ENCODE measurements at regions not wholly inside any gene's neighbourhood (a gene's known extent, or its start where the extent isn't known, plus 50 kb on each side); places are given as distances from the start of the nearest gene placed in this dataset.

GRCh38 chr6:93917216-93917615 lies 497.9 kb upstream of the EPHA7 start:
- TF ChIP-seq ZBTB7A (IDR thresholded peaks at IDR 0.05; ENCODE audit: low read depth), result no peak
- no peak for TF ChIP-seq RAD21 (IDR thresholded peaks at IDR 0.05; ENCODE audit: low read depth)
- no peak for TF ChIP-seq CREB1 (IDR thresholded peaks at IDR 0.05; ENCODE audit: low read depth)
- no peak for TF ChIP-seq TCF12 (IDR thresholded peaks at IDR 0.05; ENCODE audit: low read depth)
- TF ChIP-seq REST (IDR thresholded peaks at IDR 0.05; ENCODE audit: low read depth), result no peak
- no peak for TF ChIP-seq EGR1 (IDR thresholded peaks at IDR 0.05)
- TF ChIP-seq YY1 (IDR thresholded peaks at IDR 0.05; ENCODE audit: low read depth), result no peak
- TF ChIP-seq TEAD4 (IDR thresholded peaks at IDR 0.05), result no peak
- TF ChIP-seq, protein P1, sequence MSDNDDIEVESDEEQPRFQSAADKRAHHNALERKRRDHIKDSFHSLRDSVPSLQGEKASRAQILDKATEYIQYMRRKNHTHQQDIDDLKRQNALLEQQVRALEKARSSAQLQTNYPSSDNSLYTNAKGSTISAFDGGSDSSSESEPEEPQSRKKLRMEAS (IDR thresholded peaks at IDR 0.05), result no peak
- TF ChIP-seq NFIC (IDR thresholded peaks at IDR 0.05), result no peak
- TF ChIP-seq, protein P2, sequence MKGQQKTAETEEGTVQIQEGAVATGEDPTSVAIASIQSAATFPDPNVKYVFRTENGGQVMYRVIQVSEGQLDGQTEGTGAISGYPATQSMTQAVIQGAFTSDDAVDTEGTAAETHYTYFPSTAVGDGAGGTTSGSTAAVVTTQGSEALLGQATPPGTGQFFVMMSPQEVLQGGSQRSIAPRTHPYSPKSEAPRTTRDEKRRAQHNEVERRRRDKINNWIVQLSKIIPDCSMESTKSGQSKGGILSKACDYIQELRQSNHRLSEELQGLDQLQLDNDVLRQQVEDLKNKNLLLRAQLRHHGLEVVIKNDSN (IDR thresholded peaks at IDR 0.05), result no peak
- no peak for TF ChIP-seq CEBPB (IDR thresholded peaks at IDR 0.05)
- TF ChIP-seq FOXM1 (IDR thresholded peaks at IDR 0.05; ENCODE audit: borderline replicate concordance, low read depth), result no peak
- no peak for TF ChIP-seq TAF1 (IDR thresholded peaks at IDR 0.05; ENCODE audit: low read depth)
- TF ChIP-seq EP300 (IDR thresholded peaks at IDR 0.05; ENCODE audit: borderline replicate concordance), result no peak

DNA sequence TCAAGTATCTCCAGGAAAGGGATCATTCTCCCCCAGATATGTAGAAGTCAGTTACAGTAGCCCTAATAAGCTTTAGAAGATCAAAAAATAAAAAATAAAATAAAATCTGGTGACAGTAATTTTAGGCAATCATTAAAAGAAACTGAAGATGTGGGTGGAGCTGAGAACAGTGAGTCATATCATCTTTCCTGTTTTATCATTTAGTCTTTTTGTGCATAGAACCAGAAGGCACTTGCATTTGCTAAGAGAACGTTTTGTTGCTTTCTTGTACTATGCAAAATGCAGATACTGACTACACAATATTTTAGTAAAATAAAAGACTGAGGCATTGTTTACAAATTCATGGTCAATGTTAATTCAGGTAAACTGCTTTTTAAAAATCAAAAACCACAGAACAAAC lies 497.4 kb upstream of the EPHA7 start:
- TF ChIP-seq NFIC (IDR thresholded peaks at IDR 0.05), result no peak

DNA sequence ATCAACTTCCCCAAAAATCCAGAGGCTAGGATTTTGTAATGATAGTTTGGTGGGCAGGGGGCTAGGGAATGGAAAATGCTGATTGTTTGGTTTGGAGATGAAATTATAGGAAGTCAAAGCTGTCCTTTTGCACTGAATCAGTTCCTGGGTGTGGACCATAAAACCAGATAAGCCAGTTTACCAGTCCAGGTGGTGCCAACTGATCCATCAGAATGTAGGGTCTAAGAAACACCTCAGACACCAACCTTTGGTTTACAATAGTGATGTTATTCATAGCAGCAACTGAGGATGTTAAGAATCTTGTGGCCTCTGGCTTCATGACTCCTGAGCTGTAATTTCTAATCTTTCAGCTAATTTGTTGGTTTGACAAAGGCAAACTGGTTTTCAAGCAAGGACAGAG lies 496.6 kb upstream of the EPHA7 start:
- TF ChIP-seq TCF12 (IDR thresholded peaks at IDR 0.05; ENCODE audit: low read depth) (no peak), REST (IDR thresholded peaks at IDR 0.05; ENCODE audit: low read depth) (no peak), CEBPB (IDR thresholded peaks at IDR 0.05) (no peak), NFIC (IDR thresholded peaks at IDR 0.05) (no peak), CREB1 (IDR thresholded peaks at IDR 0.05; ENCODE audit: low read depth) (no peak), TAF1 (IDR thresholded peaks at IDR 0.05; ENCODE audit: low read depth) (no peak), TEAD4 (IDR thresholded peaks at IDR 0.05) (no peak), FOXM1 (IDR thresholded peaks at IDR 0.05; ENCODE audit: borderline replicate concordance, low read depth) (no peak), YY1 (IDR thresholded peaks at IDR 0.05; ENCODE audit: low read depth) (no peak), EGR1 (IDR thresholded peaks at IDR 0.05) (no peak), RAD21 (IDR thresholded peaks at IDR 0.05; ENCODE audit: low read depth) (no peak), ZBTB7A (IDR thresholded peaks at IDR 0.05; ENCODE audit: low read depth) (no peak), EP300 (IDR thresholded peaks at IDR 0.05; ENCODE audit: borderline replicate concordance) (no peak)
- TF ChIP-seq, protein P1 (IDR thresholded peaks at IDR 0.05), result no peak
- TF ChIP-seq, protein P2 (IDR thresholded peaks at IDR 0.05), result no peak

DNA sequence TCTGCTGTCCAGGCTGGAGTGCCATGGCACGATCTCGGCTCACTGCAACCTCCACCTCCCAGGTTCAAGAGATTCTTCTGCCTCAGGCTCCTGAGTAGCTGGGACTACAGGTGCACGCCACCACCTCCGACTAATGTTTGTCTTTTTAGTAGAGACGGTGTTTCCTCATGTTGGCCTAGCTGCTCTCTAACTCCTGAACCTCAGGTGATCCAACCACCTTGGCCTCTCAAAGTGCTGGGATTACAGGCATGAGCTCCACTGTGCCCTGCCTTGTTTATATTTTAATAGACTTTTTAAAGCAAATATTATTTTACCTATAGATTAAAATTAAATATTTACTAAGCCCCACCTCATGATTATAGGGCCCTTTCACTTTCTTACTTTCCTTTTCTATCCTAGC lies 483.2 kb upstream of the EPHA7 start:
- TF ChIP-seq EGR1 (IDR thresholded peaks at IDR 0.05), result no peak
- TF ChIP-seq, protein P1 (IDR thresholded peaks at IDR 0.05), result no peak
- TF ChIP-seq ZBTB7A (IDR thresholded peaks at IDR 0.05; ENCODE audit: low read depth), result no peak
- no peak for TF ChIP-seq TCF12 (IDR thresholded peaks at IDR 0.05; ENCODE audit: low read depth)
- no peak for TF ChIP-seq NFIC (IDR thresholded peaks at IDR 0.05)
- no peak for TF ChIP-seq EP300 (IDR thresholded peaks at IDR 0.05; ENCODE audit: borderline replicate concordance)
- TF ChIP-seq FOXM1 (IDR thresholded peaks at IDR 0.05; ENCODE audit: borderline replicate concordance, low read depth), result no peak
- TF ChIP-seq RAD21 (IDR thresholded peaks at IDR 0.05; ENCODE audit: low read depth), result no peak
- TF ChIP-seq REST (IDR thresholded peaks at IDR 0.05; ENCODE audit: low read depth), result no peak
- TF ChIP-seq CEBPB (IDR thresholded peaks at IDR 0.05), result no peak
- TF ChIP-seq, protein P2 (IDR thresholded peaks at IDR 0.05), result no peak
- TF ChIP-seq TEAD4 (IDR thresholded peaks at IDR 0.05), result no peak
- no peak for TF ChIP-seq YY1 (IDR thresholded peaks at IDR 0.05; ENCODE audit: low read depth)
- no peak for TF ChIP-seq CREB1 (IDR thresholded peaks at IDR 0.05; ENCODE audit: low read depth)
- no peak for TF ChIP-seq TAF1 (IDR thresholded peaks at IDR 0.05; ENCODE audit: low read depth)
